ENCODE measurements at regions not wholly inside any gene's neighbourhood (a gene's known extent, or its start where the extent isn't known, plus 50 kb on each side); places are given as distances from the start of the nearest gene placed in this dataset.

GRCh38 chr13:83634601-83635000, 247.7 kb downstream of the SLITRK1 start:
- Histone ChIP-seq H3K4me3 (ENCODE audit: low read depth, low read length) (no peak overlapping the region), H3K4me1 (no peaks in the 10 kb centered on the region), H3K27me3 (ENCODE audit: control insufficient read depth, insufficient read depth, low read length) (no peaks in the 10 kb centered on the region), H3K9me3 (ENCODE audit: control insufficient read depth, low read length) (no peaks in the 10 kb centered on the region), H3K9ac (no peak overlapping the region), H3K4me2 (ENCODE audit: low read length) (no peak overlapping the region), H3K79me2 (no peaks in the 10 kb centered on the region), H3K36me3 (ENCODE audit: control insufficient read depth, insufficient read depth, low read length) (no peaks in the 10 kb centered on the region), H3K27ac (no peak overlapping the region), H2AFZ (no peak overlapping the region)
- TF ChIP-seq, protein P1, sequence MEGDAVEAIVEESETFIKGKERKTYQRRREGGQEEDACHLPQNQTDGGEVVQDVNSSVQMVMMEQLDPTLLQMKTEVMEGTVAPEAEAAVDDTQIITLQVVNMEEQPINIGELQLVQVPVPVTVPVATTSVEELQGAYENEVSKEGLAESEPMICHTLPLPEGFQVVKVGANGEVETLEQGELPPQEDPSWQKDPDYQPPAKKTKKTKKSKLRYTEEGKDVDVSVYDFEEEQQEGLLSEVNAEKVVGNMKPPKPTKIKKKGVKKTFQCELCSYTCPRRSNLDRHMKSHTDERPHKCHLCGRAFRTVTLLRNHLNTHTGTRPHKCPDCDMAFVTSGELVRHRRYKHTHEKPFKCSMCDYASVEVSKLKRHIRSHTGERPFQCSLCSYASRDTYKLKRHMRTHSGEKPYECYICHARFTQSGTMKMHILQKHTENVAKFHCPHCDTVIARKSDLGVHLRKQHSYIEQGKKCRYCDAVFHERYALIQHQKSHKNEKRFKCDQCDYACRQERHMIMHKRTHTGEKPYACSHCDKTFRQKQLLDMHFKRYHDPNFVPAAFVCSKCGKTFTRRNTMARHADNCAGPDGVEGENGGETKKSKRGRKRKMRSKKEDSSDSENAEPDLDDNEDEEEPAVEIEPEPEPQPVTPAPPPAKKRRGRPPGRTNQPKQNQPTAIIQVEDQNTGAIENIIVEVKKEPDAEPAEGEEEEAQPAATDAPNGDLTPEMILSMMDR (IDR thresholded peaks at IDR 0.05): no peak

DNA sequence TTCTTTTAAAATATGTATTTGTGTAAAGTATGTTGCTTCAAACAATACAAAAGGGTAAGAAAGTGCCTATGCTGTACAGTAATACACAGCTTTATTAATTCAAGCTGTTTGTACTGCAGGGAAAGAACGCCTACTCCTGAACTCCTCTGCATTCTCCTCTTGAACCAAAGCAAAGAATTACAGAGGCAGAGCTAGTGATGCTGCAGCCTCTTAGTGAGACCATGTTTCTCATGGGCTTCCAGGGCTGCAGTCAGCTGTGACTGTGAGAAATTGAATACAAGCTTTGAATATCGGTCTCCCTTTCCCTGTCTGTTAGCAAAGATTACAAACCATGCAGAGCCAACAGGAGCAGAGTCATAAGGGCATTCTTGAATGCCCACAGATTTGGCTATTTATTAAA, 248.5 kb downstream of the SLITRK1 start:
- TF ChIP-seq, protein P1 (IDR thresholded peaks at IDR 0.05): no peak
- H3K27me3 ChIP-seq (ENCODE audit: control insufficient read depth, insufficient read depth, low read length): no peaks in the 10 kb centered on the region
- no peak overlapping the region for H3K27ac ChIP-seq
- no peak overlapping the region for H3K9ac ChIP-seq
- H3K4me3 ChIP-seq (ENCODE audit: low read depth, low read length): no peak overlapping the region
- no peaks in the 10 kb centered on the region for H3K79me2 ChIP-seq
- H3K9me3 ChIP-seq (ENCODE audit: control insufficient read depth, low read length): no peaks in the 10 kb centered on the region
- no peak overlapping the region for H2AFZ ChIP-seq
- H3K36me3 ChIP-seq (ENCODE audit: control insufficient read depth, insufficient read depth, low read length): no peaks in the 10 kb centered on the region
- no peaks in the 10 kb centered on the region for H3K4me1 ChIP-seq
- H3K4me2 ChIP-seq (ENCODE audit: low read length): no peak overlapping the region

DNA sequence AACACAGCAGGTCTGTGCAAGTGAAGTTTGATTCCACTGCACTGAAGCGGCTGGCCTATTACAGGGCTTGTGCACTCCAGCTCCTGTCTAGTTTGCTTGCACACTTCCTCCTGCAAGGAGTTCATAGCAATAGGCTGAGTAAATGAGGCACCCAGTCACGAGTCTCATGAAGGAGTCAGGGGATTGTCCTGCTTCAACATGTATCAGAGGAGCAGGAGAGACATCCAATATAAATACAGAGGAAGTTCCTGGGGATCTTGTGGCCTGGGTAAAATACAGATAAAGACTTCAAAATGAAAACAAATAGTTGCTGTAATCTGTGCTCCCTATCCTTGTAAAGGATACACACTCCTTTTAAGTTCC, 259.9 kb downstream of the SLITRK1 start:
- no peak overlapping the region for H3K9ac ChIP-seq
- no peak overlapping the region for H3K4me3 ChIP-seq (ENCODE audit: low read depth, low read length)
- H3K27me3 ChIP-seq (ENCODE audit: control insufficient read depth, insufficient read depth, low read length): no peaks in the 10 kb centered on the region
- H3K4me2 ChIP-seq (ENCODE audit: low read length): no peak overlapping the region
- no peaks in the 10 kb centered on the region for H3K9me3 ChIP-seq (ENCODE audit: control insufficient read depth, low read length)
- no peak overlapping the region for H2AFZ ChIP-seq
- H3K79me2 ChIP-seq: no peaks in the 10 kb centered on the region
- no peaks in the 10 kb centered on the region for H3K36me3 ChIP-seq (ENCODE audit: control insufficient read depth, insufficient read depth, low read length)
- TF ChIP-seq, protein P1 (IDR thresholded peaks at IDR 0.05): no peak
- H3K27ac ChIP-seq: no peak overlapping the region
- no peaks in the 10 kb centered on the region for H3K4me1 ChIP-seq

DNA sequence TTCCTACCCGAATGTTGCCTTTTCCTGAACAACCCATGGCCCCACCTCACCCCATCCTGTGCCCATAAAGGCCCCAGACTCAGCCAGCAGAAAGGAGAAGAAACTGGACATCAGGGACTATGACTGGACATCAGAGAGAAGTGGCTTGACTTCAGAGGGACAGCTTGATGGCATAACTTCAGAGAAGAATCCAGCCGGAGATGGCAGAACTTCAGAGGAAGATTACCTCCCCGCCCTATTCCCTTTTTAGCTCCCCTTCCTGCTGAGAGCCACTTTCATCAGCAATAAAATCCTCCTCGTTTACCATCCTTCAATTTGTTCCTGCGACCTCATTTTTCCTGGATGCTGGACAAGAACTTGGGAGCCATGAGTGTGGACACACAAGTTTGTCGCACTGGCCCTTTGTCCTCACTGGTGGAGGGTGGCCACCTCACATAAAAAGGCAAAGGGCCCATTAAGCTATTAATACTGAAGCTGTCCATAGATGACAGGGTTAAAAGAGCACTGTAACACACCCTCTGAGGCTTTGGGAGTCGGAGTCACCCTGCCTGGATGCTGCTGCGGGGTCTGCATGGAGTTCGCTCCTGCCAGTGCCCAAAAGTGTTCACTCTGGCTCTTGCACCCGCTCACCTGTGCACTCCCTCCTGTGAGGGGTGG, 260.4 kb downstream of the SLITRK1 start:
- Histone ChIP-seq H3K4me3 (ENCODE audit: low read depth, low read length) (no peak overlapping the region), H3K27ac (no peak overlapping the region), H3K79me2 (no peaks in the 10 kb centered on the region), H2AFZ (no peak overlapping the region), H3K36me3 (ENCODE audit: control insufficient read depth, insufficient read depth, low read length) (no peaks in the 10 kb centered on the region), H3K4me1 (no peaks in the 10 kb centered on the region), H3K4me2 (ENCODE audit: low read length) (no peak overlapping the region), H3K9ac (no peak overlapping the region), H3K27me3 (ENCODE audit: control insufficient read depth, insufficient read depth, low read length) (no peaks in the 10 kb centered on the region), H3K9me3 (ENCODE audit: control insufficient read depth, low read length) (no peaks in the 10 kb centered on the region)
- TF ChIP-seq, protein P1 (IDR thresholded peaks at IDR 0.05): no peak

DNA sequence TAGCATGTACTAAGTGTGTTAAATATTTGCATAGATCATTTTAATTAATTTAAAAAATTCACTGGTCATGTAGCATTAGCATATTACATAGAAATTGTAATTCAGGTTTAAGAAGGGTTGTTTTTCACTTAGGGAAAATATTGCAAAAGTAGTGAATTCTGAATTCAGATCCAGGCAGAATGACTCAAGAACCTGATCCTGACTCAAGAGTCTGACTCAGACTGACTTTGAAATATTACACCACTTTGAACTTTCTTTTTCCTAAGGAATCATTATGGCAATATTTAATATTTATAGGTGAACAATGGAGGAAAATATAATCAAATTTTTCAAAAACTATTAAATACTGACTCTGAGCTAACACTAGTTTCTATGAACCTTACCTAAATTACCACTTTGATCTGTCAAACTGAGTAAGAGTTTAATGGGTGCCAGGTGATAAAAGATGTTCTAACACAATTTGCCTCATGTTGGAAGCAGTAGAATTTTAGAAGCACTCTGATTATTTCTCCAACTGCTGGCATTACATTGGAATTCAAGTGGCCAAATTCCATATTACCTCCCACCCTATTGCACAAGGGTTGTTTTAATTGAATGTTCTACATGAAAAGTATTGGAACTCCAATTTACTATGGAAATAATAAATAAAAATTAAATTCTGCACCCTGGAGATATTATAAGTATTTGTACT, 261.6 kb downstream of the SLITRK1 start:
- no peak overlapping the region for H3K4me3 ChIP-seq (ENCODE audit: low read depth, low read length)
- H3K9me3 ChIP-seq (ENCODE audit: control insufficient read depth, low read length): no peaks in the 10 kb centered on the region
- no peak overlapping the region for H3K4me2 ChIP-seq (ENCODE audit: low read length)
- no peaks in the 10 kb centered on the region for H3K79me2 ChIP-seq
- H2AFZ ChIP-seq: no peak overlapping the region
- TF ChIP-seq, protein P1 (IDR thresholded peaks at IDR 0.05): no peak
- no peak overlapping the region for H3K27ac ChIP-seq
- H3K27me3 ChIP-seq (ENCODE audit: control insufficient read depth, insufficient read depth, low read length): no peaks in the 10 kb centered on the region
- no peak overlapping the region for H3K9ac ChIP-seq
- no peaks in the 10 kb centered on the region for H3K36me3 ChIP-seq (ENCODE audit: control insufficient read depth, insufficient read depth, low read length)
- no peaks in the 10 kb centered on the region for H3K4me1 ChIP-seq
